Suppressor macrophage treated with lipopolysaccharide for 4 hours (primary cell): ENCODE measurements at regions not wholly inside any gene's neighbourhood (a gene's known extent, or its start where the extent isn't known, plus 50 kb on each side); places are given as distances from the start of the nearest gene placed in this dataset.

Experiments
- DNase-seq: peaks from one replicate; pipeline ENCODE4 v3.0.0-alpha.2; 2020

GRCh38 chr15:85890620-85890980 is 95.9 kb upstream of the KLHL25 start:
- DNase-seq, result no peak

- no peak for DNase-seq
Measured at GRCh38 chr15:85891470-85891869, 96.7 kb upstream of the KLHL25 start.

GRCh38 chr15:85892232-85892631 is 97.5 kb upstream of the KLHL25 start:
- no peak for DNase-seq

GRCh38 chr15:85897207-85897894 is 102.6 kb upstream of the KLHL25 start:
- no peak for DNase-seq

GRCh38 chr15:85897895-85898717 is 103.4 kb upstream of the KLHL25 start:
- no peak for DNase-seq

GRCh38 chr15:85899927-85900326 is 105.2 kb upstream of the KLHL25 start:
- DNase-seq, result no peak

GRCh38 chr15:85905751-85906450 is 111.2 kb upstream of the KLHL25 start:
- DNase-seq, result no peak

GRCh38 chr15:85906640-85907039 is 111.9 kb upstream of the KLHL25 start:
- no peak for DNase-seq

- DNase-seq, result no peak
Measured at GRCh38 chr15:85910834-85911233, 116.1 kb upstream of the KLHL25 start.

GRCh38 chr15:85913461-85913860 is 118.7 kb upstream of the KLHL25 start:
- DNase-seq, result no peak

- DNase-seq, result no peak
Measured at GRCh38 chr15:85920956-85921355, 126.2 kb upstream of the KLHL25 start.

GRCh38 chr15:85924088-85924487 is 129.4 kb upstream of the KLHL25 start:
- no peak for DNase-seq

- DNase-seq, result no peak
Measured at GRCh38 chr15:85925649-85926237, 131.0 kb upstream of the KLHL25 start.

GRCh38 chr15:85926834-85927233 is 132.1 kb upstream of the KLHL25 start:
- DNase-seq, result no peak

GRCh38 chr15:85927931-85928537 is 133.3 kb upstream of the KLHL25 start:
- no peak for DNase-seq

- DNase-seq, result no peak
Measured at GRCh38 chr15:85929786-85930185, 135.1 kb upstream of the KLHL25 start.

GRCh38 chr15:85932391-85932790 is 137.7 kb upstream of the KLHL25 start:
- no peak for DNase-seq

GRCh38 chr15:85934691-85935090 is 140.0 kb upstream of the KLHL25 start:
- no peak for DNase-seq

GRCh38 chr15:85935182-85935581 is 140.5 kb upstream of the KLHL25 start:
- no peak for DNase-seq

GRCh38 chr15:85937661-85938060 is 142.0 kb upstream of the AGBL1 start:
- no peak for DNase-seq

- DNase-seq, result no peak
Measured at GRCh38 chr15:85941186-85941855, 138.3 kb upstream of the AGBL1 start.

GRCh38 chr15:85942632-85943031 is 137.0 kb upstream of the AGBL1 start:
- no peak for DNase-seq
